Endothelial cell of umbilical vein (primary cell): ENCODE measurements at regions not wholly inside any gene's neighbourhood (a gene's known extent, or its start where the extent isn't known, plus 50 kb on each side); places are given as distances from the start of the nearest gene placed in this dataset.

ENCODE experiments used
- EZH2 ChIP-seq: IDR thresholded peaks from 2 replicates; pipeline ENCODE4 v1.6.1; 2012; ENCODE audit warnings: borderline replicate concordance, low read depth, mild to moderate bottlenecking, moderate library complexity, low read length, inconsistent platforms; ENCODE audit not compliant: severe bottlenecking
- POLR2A ChIP-seq: IDR thresholded peaks from 2 replicates; pipeline ENCODE4 v1.6.1; 2012; ENCODE audit warnings: low read depth, mild to moderate bottlenecking, control low read depth, low read length
- TF ChIP-seq, protein P1 (sequence below), 2 donors: IDR thresholded peaks; 1 replicate in 1 of 2; 2 replicates in 1 of 2; pipeline ENCODE4 v1.5.1; 2011; ENCODE audit warnings: low read length in 2 of 2, mild to moderate bottlenecking in 2 of 2, moderate library complexity in 2 of 2, control low read depth in 1 of 2, inconsistent platforms in 1 of 2, low read depth in 1 of 2; ENCODE audit not compliant: insufficient read depth in 1 of 2; ENCODE audit errors: extremely low read depth in 1 of 2

DNA sequence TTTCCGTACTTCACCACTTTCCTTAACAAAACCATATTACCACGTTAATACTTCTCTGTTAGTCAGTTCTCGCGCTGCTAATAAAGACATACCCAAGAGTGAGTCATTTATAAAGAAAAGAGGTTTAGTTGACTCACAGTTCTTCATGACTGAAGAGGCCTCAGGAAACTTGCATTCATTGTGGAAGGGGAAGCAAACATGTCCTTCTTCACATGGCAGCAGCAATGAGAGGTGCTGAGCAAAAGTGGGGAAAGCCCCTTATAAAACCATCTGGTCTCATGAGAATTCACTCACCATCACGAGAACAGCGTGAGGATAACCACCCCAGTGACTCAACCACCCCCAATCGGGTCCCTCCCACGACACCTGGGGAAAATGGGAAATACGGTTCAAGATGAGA is 289.8 kb upstream of the CLNK start:
- TF ChIP-seq, protein P1, sequence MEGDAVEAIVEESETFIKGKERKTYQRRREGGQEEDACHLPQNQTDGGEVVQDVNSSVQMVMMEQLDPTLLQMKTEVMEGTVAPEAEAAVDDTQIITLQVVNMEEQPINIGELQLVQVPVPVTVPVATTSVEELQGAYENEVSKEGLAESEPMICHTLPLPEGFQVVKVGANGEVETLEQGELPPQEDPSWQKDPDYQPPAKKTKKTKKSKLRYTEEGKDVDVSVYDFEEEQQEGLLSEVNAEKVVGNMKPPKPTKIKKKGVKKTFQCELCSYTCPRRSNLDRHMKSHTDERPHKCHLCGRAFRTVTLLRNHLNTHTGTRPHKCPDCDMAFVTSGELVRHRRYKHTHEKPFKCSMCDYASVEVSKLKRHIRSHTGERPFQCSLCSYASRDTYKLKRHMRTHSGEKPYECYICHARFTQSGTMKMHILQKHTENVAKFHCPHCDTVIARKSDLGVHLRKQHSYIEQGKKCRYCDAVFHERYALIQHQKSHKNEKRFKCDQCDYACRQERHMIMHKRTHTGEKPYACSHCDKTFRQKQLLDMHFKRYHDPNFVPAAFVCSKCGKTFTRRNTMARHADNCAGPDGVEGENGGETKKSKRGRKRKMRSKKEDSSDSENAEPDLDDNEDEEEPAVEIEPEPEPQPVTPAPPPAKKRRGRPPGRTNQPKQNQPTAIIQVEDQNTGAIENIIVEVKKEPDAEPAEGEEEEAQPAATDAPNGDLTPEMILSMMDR (IDR thresholded peaks at IDR 0.05; ENCODE audit: extremely low read depth in 1 of 2, insufficient read depth in 1 of 2, low read depth in 1 of 2, low read length in 2 of 2), result no peak
- TF ChIP-seq EZH2 (no peak), POLR2A (no peak)
